Endothelial cell of umbilical vein (primary cell): ENCODE measurements at regions not wholly inside any gene's neighbourhood (a gene's known extent, or its start where the extent isn't known, plus 50 kb on each side); places are given as distances from the start of the nearest gene placed in this dataset.

Experiments
- BruUV-seq: library from RNA; stranded (reverse); fragments of 400-500 nt; replicated peaks from 2 replicates; lab custom pipeline; 2021; lab: Mats Ljungman, UMichigan
- CTCF ChIA-PET: fragments of 300-600, 350-600 bp; sonication (Branson Sonifier 250); formaldehyde crosslinking; loops from one replicate; lab custom pipeline; 2021; ENCODE audit warnings: antibody characterized with exemption, inconsistent platforms; lab: Charles Lee
- POLR2A ChIA-PET: fragments of 300-600, 350-600 bp; sonication (Branson Sonifier 250); formaldehyde crosslinking; loops from one replicate; lab custom pipeline; 2021; ENCODE audit warnings: antibody characterized with exemption, inconsistent platforms; lab: Charles Lee
- DNase-seq: peaks from one replicate; pipeline ENCODE4 v3.0.0-alpha.2; 2011; ENCODE audit warnings: low read depth, low spot score
- FAIRE-seq: peaks from 2 replicates; lab custom pipeline; 2011; peaks lifted over from hg19 to GRCh38; lab: Jason Lieb, UNC
- H2AFZ ChIP-seq: 2 replicates; pipeline ENCODE4 v1.6.0; 2012; ENCODE audit warnings: low read depth, low read length, control low read depth, inconsistent platforms
- H3K27ac ChIP-seq: 2 replicates; pipeline ENCODE4 v1.5.1; 2011; ENCODE audit warnings: low read depth, mild to moderate bottlenecking, control low read depth, low read length, moderate library complexity; ENCODE audit not compliant: insufficient read depth
- H3K27me3 ChIP-seq, 2 experiments: 2 replicates each; pipeline versions ENCODE4 v1.6.0 to v1.6.1; 2011; ENCODE audit warnings: low read length in 2 of 2, mixed read lengths in 1 of 2; ENCODE audit not compliant: control insufficient read depth in 2 of 2, insufficient read depth in 2 of 2
- H3K36me3 ChIP-seq, 2 experiments: 2 replicates in 1 of 2; 3 replicates in 1 of 2; pipeline ENCODE4 v1.5.1; 2011; ENCODE audit warnings: low read length in 2 of 2, mild to moderate bottlenecking in 1 of 2, moderate library complexity in 1 of 2; ENCODE audit not compliant: control insufficient read depth in 2 of 2, insufficient read depth in 2 of 2; ENCODE audit errors: extremely low read depth in 1 of 2
- H3K4me1 ChIP-seq: 3 replicates; pipeline ENCODE4 v1.5.1; 2011; ENCODE audit warnings: mild to moderate bottlenecking, low read length; ENCODE audit not compliant: control insufficient read depth, insufficient read depth; ENCODE audit errors: extremely low read depth
- H3K4me2 ChIP-seq: 2 replicates; pipeline ENCODE4 v1.6.1; 2011; ENCODE audit warnings: low read length, control low read depth, mixed read lengths; ENCODE audit not compliant: insufficient read depth
- H3K4me3 ChIP-seq, 3 experiments: fragments of 200-600 bp in 1 of 3; sonication (generic), shearing (Covaris generic) in 1 of 3; replicated peaks in 1 of 3; 2 replicates each; pipeline ENCODE4 v1.5.1; 2011 to 2016; ENCODE audit warnings: control low read depth in 3 of 3, low read length in 3 of 3, mild to moderate bottlenecking in 2 of 3, inconsistent platforms in 1 of 3, low read depth in 1 of 3, moderate library complexity in 1 of 3; ENCODE audit not compliant: insufficient read depth in 1 of 3
- H3K79me2 ChIP-seq: 2 replicates; pipeline ENCODE4 v1.6.0; 2012; ENCODE audit warnings: low read length, inconsistent platforms; ENCODE audit not compliant: control insufficient read depth, insufficient read depth
- H3K9ac ChIP-seq: replicated peaks from 2 replicates; pipeline ENCODE3; 2011; ENCODE audit warnings: low read length, control low read depth; ENCODE audit not compliant: insufficient read depth; ENCODE audit errors: extremely low read depth
- H3K9me1 ChIP-seq: replicated peaks from 3 replicates; pipeline ENCODE4 v1.6.0; 2011; ENCODE audit warnings: mild to moderate bottlenecking, low read length; ENCODE audit not compliant: control insufficient read depth, insufficient read depth; ENCODE audit errors: extremely low read depth
- H3K9me3 ChIP-seq: replicated peaks from 2 replicates; pipeline ENCODE4 v1.5.1; 2012; ENCODE audit warnings: low read length, inconsistent platforms; ENCODE audit not compliant: control insufficient read depth, insufficient read depth
- H4K20me1 ChIP-seq: replicated peaks from 2 replicates; pipeline ENCODE3; 2011; ENCODE audit warnings: mild to moderate bottlenecking, low read length; ENCODE audit not compliant: control insufficient read depth, insufficient read depth; ENCODE audit errors: extremely low read depth
- CTCF ChIP-seq, 2 donors: IDR thresholded peaks; 1 replicate in 1 of 2; 2 replicates in 1 of 2; pipeline ENCODE4 v1.5.1; 2011; ENCODE audit warnings: low read length in 2 of 2, mild to moderate bottlenecking in 2 of 2, moderate library complexity in 2 of 2, control low read depth in 1 of 2, inconsistent platforms in 1 of 2, low read depth in 1 of 2; ENCODE audit not compliant: insufficient read depth in 1 of 2; ENCODE audit errors: extremely low read depth in 1 of 2
- EZH2 ChIP-seq: IDR thresholded peaks from 2 replicates; pipeline ENCODE4 v1.6.1; 2012; ENCODE audit warnings: borderline replicate concordance, low read depth, mild to moderate bottlenecking, moderate library complexity, low read length, inconsistent platforms; ENCODE audit not compliant: severe bottlenecking
- FOS ChIP-seq: IDR thresholded peaks from 2 replicates; pipeline ENCODE4 v1.6.1; 2011; ENCODE audit warnings: mild to moderate bottlenecking, low read length, moderate library complexity, borderline replicate concordance; ENCODE audit not compliant: insufficient read depth
- GATA2 ChIP-seq: IDR thresholded peaks from 2 replicates; pipeline ENCODE4 v1.7.0; 2011; ENCODE audit warnings: low read depth, mild to moderate bottlenecking, moderate library complexity, mixed read lengths, low read length; ENCODE audit not compliant: insufficient read length, insufficient read depth
- JUN ChIP-seq: IDR thresholded peaks from 2 replicates; pipeline ENCODE4 v1.6.1; 2011; ENCODE audit warnings: borderline replicate concordance, low read depth; ENCODE audit not compliant: insufficient read length, insufficient read depth
- MAX ChIP-seq: IDR thresholded peaks from 2 replicates; pipeline ENCODE4 v1.6.1; 2011; ENCODE audit not compliant: insufficient read depth, insufficient read length
- MYC ChIP-seq: IDR thresholded peaks from one replicate; pipeline ENCODE4 v1.6.1; 2011; ENCODE audit warnings: mild to moderate bottlenecking, low read depth, low read length
- POLR2A ChIP-seq: IDR thresholded peaks from 2 replicates; pipeline ENCODE4 v1.6.1; 2012; ENCODE audit warnings: low read depth, mild to moderate bottlenecking, control low read depth, low read length
- POLR2AphosphoS5 ChIP-seq: IDR thresholded peaks from 2 replicates; pipeline ENCODE4 v1.6.1; 2012; ENCODE audit warnings: low read depth, mild to moderate bottlenecking, control low read depth, low read length, moderate library complexity; ENCODE audit not compliant: insufficient read depth
- dilution Hi-C: fragments of 300-500 bp; cut with MboI; formaldehyde crosslinking; loops from one replicate; pipeline ENCODE4 v1.15.0; 2019; ENCODE audit warnings: low sequenced_read_pairs; ENCODE audit not compliant: extremely low pct_ligation_motif_present
- intact Hi-C: fragments of 100-400 bp; cut with micrococcal nuclease; formaldehyde crosslinking; loops from one replicate; pipeline ENCODE4 v1.10.0; 2022

DNA sequence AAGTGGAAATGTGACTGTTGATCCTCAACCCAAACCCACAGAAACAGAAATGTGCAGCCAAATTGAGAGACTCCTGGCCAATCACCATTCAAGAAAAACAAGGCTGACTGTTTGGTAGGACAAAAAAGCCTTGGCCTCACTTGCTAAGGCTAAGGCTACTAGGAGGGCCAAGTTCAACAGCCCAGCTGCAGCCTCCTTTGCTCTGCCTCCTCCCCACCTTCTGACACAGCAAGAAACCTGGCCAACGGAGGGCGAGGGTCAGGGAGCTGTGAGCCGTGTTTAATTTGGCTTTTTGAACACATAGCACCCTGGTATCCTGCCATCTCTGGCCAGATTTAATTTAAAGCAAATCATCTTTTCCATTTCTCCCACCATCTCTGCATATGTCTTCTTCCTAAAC is 165.8 kb upstream of the RAB4A start:
- Histone ChIP-seq H3K27me3 (no peaks in the 10 kb centered on the region), H4K20me1 (no peaks in the 10 kb centered on the region), H3K9me3 (no peaks in the 10 kb centered on the region), H3K9me1 (no peaks in the 10 kb centered on the region), H3K79me2 (no peaks in the 10 kb centered on the region), H3K36me3 (no peaks in the 10 kb centered on the region), H3K9ac (no peak overlapping the region), H3K4me2 (no peak overlapping the region), H3K4me3 (no peak overlapping the region), H3K27ac (no peak overlapping the region), H3K4me1 (no peaks in the 10 kb centered on the region), H2AFZ (no peak overlapping the region)
- TF ChIP-seq GATA2 (no peak), POLR2A (no peak), FOS (no peak), POLR2AphosphoS5 (no peak)
- ChIA-PET CTCF (no interaction called here), POLR2A (no interaction called here)
- DNase-seq (no peak), FAIRE-seq (no peak)
- intact Hi-C loops (no loop called here), dilution Hi-C loops (no loop called here)
- no TSS peak for BruUV-seq

- H3K4me2 ChIP-seq, result no peak overlapping the region
- H2AFZ ChIP-seq, result no peak overlapping the region
- DNase-seq (no peak), FAIRE-seq (no peak)
- H3K9me3 ChIP-seq, result no peaks in the 10 kb centered on the region
- no peaks in the 10 kb centered on the region for H3K79me2 ChIP-seq
- H3K4me1 ChIP-seq, result no peaks in the 10 kb centered on the region
- no peak overlapping the region for H3K9ac ChIP-seq
- H3K27ac ChIP-seq, result no peak overlapping the region
- H3K9me1 ChIP-seq, result no peaks in the 10 kb centered on the region
- H3K4me3 ChIP-seq, result no peak overlapping the region
- TF ChIP-seq POLR2AphosphoS5 (no peak), CTCF (IDR thresholded peaks at IDR 0.05; ENCODE audit: extremely low read depth in 1 of 2, insufficient read depth in 1 of 2, low read depth in 1 of 2, low read length in 2 of 2) (no peak), EZH2 (no peak), FOS (no peak), JUN (no peak), POLR2A (no peak), GATA2 (no peak), MYC (no peak), MAX (no peak)
- no peaks in the 10 kb centered on the region for H4K20me1 ChIP-seq
- H3K27me3 ChIP-seq, result no peaks in the 10 kb centered on the region
- BruUV-seq, result no TSS peak
- H3K36me3 ChIP-seq, result no peaks in the 10 kb centered on the region
- POLR2A ChIA-PET, result no interaction called here
- intact Hi-C loops (no loop called here), dilution Hi-C loops (no loop called here)
- CTCF ChIA-PET, result no interaction called here
These were observed 164.9 kb upstream of the RAB4A start for GRCh38 chr1:229105822-229106525.
